Ecto neural progenitor cell (in vitro differentiated cells): ENCODE measurements at regions not wholly inside any gene's neighbourhood (a gene's known extent, or its start where the extent isn't known, plus 50 kb on each side); places are given as distances from the start of the nearest gene placed in this dataset.

Source experiments
- DNase-seq: peaks from one replicate; pipeline ENCODE4 v3.0.0-alpha.2; 2018; ENCODE audit warnings: low spot score

DNA sequence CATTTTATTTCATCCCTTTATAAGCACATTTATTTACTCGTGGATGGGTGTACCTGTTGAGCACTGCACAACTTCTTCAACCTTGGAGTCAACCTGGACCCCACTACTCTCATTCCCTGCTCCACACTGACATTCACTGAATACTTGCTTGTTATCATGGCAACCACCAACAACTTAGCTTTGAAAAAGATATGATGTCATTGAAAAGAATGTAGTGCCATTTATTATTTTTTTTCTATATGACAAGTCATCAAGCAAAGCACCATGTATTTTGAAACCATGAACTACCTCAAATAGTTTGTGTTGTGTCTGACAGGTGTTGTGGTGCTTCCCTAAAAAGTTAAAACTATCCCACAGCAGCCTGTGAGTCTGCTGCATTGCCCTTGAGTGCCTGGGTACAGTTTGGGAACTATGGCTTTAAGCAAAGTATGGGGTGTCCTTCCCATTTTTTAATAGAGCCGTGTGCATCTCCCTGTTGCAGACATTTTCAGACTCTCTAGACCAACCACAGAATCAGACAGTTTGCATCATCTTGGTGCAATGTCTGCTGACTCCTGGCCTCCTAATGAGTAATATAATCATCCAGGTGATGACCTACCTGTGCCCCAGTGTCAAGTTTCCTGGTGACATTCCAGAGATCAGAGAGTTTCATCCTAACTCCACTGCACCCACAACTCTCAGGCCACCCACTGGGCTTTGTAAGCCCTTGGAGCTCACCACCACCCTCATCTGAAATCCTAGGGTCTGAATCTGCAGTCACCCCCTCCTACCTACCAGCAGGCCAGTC, 339.7 kb upstream of the PROX1 start:
- no peak for DNase-seq

DNA sequence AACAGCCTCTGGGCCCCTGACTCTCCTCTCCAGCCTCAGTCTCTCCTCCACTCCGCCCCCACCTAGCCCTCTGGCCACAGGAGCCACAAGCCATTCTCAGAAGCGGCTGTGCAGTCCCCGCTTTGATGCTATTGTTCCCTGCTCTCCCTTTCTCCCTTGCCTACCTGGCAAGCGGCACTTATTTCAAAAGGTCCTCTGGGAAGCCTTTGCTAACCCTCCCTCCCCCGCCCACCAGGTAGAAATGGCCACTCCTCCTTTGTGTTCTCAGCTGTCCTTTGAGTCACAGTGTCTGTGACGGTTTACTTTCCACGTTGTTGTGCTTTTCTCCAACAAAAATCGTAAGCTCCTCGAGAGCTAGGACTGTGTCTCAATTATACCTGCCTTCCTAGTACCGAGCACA, 338.4 kb upstream of the PROX1 start:
- DNase-seq: no peak

DNA sequence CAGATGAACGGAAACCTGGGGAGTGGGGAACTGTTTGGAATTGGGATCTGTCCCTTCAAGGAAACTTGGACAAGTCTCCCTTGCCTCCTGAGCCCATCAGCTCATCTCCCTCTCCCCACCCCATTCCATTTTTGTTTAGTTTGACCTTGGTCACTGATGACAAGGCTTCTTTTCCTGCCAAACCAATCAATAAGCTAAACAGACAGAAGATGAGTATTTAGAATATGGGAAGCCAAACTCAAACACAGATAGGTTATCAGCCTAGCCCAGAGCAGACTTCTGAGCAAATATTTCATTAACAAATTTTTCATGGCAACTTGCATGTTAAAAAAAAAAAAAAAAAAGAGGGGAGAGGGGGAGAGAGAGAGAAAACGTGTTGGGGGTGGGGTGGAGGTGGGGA, 337.2 kb upstream of the PROX1 start:
- DNase-seq: no peak

DNA sequence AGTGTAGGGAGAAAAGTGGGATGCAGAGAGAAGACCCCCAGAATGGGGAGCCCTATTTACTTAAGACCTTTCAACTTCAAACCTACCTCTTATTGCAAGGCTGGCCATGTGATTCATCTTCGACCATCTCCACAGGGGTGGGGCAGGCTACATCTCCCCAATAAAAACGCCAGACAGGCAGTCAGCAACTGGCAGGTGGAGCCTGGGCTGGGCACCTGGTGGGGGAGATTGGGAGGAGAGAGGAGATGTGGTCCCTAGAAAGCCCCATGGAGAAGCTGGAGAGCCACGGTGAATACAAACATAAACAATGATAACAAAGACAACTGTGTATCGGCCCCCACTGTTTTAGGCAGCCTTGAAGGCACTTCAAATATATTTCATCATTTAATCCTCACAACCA, 336.7 kb upstream of the PROX1 start:
- no peak for DNase-seq

DNA sequence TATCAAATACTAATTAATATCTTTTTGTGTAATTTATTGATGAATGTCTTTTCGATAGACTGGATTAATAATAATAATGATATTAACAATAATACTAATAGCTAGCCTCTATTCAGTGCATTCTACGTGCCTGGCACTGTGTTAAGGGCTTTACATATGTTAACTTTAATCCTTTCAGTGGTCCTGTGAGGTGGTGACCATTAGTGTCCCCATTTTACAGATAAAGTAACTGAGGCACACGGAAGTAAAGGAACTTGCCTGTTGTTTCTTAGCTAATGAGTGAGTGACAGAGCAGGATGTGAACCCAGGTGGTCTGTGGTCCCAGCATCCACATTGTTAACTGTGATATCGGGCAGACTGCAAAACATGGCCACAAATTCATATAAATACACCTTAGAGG, 335.7 kb upstream of the PROX1 start:
- DNase-seq: no peak

DNA sequence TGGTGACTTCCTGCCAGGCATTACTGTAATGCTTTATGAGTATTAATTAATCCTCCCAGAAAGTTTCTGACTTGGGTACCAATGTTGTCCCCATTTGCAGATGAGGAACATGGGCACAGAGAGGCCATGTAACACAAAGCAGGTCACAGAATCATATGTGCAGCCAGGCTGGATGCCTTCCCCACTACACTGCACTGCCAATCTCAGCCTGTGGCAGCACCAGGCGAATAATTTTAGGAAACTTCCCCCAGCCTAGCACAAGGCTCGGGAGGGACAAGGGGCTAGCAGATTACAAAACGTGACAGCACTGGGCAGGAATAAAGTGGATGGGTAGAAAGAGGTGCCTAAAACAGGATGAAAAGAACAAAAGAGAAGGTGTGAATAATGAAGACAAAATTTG, 331.7 kb upstream of the PROX1 start:
- no peak for DNase-seq

DNA sequence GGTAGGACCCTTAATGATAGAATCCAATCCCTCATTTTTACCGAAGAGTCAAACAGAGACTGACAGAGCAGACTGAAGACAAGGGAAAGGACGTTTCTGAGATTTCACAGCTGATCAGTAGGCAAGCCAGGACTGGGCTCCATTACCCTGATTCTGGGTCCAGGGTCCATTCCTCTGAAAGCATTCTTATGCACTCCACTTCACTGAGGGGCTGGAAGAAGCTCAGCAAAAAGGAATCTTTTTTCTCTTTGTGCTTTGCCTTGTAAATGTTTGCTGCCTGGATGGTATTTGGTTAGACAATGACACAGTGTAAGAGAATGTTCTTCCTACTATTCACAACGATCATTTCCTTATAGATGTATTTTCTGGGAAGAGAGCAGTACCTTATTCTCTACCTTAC, 331.3 kb upstream of the PROX1 start:
- no peak for DNase-seq

DNA sequence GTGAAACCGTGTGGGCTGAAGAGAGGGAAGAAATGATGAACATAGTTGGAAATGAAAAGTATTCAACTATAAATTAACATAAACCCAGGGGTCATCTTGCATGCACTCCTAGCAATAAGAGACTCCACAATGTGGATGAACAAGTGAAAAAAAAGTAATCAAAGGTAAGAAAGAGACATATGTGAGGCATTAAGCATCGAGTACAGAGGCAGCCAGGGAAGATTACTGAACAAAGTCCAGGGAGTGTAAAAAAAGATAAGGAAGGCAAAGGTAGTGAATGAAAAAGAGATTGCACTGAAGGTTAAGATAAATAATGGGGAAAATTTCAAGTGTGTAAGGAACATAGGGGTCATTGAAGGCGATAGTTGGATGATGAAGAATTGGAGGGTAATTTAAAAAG, 330.8 kb upstream of the PROX1 start:
- no peak for DNase-seq

DNA sequence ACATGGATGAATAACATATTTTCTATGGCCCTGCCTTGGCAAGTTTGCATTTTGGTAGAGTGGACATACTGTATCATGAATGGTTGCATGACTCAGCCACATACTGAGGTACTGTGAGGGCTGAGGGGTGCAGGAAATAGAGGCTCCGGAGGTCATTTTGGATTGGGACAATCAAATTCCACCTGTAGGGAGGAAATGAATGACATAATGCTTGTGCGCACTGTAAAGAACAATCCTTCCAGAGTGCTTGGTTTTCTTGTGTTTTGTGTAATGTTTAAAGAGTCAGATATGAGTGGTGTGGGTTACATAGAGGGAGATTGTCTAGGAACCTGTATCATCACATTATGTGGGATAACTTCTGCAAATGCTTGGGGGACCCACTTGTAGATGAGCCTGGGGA, 329.9 kb upstream of the PROX1 start:
- DNase-seq: no peak

DNA sequence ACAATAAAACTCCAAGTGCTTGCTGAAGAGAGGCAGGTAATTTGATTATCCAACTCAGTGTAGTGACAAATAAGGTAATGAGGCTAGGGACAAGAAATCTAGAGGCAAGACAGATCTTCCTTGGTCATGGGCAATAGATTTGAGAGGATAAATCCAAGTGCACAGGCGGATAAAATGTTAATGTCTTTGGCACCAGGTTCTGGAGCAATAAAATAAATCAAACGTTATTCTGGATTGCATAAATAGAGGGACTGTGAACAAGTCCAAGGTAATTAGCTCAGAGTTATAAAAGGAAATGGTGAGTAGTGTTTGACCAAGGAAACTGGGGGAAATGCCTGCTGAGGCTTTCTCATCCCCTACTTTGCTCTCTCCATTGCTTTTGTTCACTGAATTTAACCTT, 329.3 kb upstream of the PROX1 start:
- DNase-seq: no peak

DNA sequence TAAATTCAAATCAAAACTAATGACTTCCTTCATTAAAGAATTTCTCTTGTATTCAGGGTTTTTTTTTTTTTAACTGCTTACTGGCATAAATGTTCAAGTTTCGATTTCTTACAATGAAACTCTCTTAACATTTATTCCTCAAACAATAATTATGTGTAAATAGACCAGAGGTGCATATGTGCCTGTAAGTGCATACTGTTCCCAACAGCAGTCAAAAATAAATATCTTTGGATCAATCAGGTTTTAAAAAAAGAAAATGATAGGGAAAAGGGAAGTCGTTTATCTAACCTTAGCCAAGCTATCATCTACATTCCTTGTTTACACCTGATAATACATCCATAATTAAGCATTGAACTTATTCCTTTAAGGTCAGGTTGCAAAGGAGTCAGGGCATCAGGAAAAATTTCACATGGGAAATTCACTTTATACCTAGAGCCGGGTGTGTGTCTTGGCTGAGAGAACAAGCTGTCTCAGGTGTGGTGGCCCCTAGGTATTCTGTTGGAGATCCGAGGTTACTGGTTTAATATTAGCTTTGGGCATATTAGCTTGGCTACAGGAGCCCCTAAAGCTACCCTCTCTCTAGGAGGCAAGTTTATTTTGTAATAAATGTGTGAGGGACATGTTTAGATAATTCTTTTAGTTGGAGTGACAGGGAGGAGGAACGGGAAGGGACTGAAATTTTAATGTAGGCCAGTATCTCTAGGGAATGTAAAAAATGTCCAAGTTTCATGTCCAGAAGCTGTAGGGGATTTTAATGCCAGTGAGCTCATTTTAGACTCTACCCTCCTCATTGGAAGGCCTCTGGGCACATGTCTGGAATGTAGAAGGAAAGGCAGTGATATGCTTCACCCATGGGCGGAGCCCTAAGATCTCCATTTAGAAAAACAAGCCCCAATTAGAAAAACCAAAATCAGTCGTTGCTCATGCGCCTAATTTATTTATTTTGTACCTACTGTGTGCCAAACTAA, 327.9 kb upstream of the PROX1 start:
- no peak for DNase-seq

DNA sequence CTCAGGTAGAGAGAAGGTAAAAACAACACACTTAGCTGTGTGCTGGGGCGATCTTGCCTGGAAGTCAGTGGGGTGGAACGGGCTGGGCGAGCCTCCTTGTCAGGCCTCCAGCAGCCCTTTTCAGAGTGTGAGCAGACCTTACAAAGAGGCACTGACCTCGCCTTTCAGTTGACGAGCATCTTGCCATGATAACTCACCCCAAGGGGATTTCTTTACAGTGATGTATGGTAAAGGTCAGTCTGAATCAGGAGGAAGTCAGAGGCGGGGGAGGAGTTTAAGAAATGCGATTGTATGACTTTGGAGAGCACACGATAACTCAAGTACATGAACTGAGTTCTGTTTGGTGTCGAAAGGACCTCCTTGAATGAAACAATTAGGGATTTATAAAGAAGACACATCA, 326.5 kb upstream of the PROX1 start:
- DNase-seq: no peak

DNA sequence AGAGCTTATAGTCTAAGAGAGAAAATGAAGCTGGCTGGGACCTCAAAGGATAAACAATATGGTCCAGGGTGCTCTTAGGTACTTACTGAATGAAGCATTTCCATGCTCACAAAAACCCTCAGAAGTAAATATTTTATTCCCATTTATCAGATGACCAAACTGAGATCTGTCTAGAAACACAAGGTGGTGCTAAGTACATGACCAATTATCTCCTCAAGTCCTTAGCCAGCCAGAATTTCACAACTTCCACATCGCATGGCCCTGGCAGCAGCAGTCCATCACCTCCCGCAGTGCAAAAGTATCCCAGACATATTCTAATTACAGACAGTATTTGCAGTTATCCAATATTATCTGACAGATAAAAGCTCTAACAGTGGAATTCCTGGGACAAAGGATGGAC, 321.7 kb upstream of the PROX1 start:
- no peak for DNase-seq

DNA sequence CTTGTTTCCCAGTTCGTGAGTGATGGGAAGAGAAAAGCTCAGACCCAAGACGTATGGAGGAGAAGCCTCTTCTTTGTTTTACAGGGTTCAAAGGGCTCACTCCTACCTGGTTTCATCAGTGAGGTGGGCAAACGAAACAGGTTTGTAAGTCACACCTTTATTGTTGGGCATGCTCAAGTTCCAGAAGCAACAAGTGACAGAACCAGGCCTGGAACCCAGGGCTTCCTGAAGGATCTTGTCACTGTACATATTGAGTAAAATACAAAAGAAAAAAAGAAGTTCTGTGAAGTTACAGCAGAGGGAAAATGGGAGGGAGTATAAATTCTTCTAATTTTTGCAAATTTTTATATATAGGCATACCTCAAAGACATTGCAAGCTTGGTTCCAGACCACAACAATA, 320.9 kb upstream of the PROX1 start:
- no peak for DNase-seq

DNA sequence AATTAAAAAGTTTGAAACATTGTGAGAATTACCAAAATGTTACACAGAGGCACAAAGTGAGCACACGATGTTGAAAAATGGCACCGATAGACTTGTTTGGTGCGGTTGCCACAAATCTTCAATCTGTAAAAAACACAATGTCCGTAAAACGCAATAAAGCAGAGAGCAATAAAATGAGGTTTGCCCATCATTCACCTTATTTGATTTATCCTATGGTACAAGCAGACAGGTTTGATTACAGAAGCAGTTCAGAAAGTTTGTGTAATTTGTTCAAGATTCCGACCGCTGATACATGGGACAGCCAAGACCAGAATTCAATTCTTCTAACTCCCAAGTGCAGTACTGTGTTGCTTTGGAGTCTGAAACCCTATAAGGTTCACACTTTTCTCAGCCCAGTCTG, 318.3 kb upstream of the PROX1 start:
- peak; percentile 1 for DNase-seq

DNA sequence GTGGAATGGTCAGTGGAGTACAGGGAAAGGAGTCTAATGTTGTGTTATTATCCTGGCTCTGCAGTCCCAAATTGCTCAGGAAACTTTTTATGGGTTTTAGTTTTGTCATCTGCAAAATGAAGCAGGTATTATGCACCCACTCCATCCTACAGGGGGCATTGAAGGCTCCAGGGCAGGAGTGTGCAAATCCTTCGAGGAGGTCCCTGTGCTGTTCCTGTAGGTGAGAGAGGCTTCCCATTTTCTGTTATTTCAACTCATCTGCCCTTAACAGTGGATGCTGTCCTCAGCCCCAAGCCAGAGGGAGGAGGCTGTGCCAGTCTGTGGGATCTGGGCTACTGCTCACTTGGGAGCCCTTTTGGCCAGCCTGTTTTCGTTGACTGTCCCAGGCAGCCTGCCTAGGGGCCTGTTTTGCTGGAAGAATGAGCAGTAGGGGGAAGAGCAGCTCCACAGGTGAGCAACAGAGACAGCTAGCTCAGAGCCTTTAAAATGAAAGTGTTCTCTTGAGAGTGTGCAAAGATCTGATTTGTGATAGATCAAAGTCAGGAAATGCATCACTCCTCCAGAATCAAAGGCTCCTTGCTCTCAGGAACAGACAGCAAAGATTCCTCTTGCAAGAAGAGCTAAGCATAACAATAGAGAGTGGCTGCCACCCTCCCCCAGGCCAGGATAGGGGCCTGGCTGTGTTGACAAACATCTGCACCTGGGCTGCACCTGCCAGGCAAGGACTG, 317.6 kb upstream of the PROX1 start:
- DNase-seq: no peak

DNA sequence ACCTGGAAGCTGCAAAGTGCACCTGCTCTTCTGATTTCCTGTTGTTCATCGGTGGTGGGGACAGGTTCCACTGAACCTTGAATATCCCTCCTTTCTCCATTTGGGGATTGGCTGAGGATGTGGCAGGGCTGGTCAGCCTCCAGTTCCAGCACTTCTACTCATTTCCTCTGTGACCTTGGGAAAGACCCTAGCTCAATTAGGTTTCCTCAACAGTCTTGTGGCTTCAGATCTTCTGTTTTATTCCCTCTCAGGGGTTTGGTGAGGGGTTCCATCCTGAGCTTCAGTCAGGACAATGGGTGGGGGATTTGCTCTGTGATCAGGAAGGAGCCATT, 317.1 kb upstream of the PROX1 start:
- no peak for DNase-seq

DNA sequence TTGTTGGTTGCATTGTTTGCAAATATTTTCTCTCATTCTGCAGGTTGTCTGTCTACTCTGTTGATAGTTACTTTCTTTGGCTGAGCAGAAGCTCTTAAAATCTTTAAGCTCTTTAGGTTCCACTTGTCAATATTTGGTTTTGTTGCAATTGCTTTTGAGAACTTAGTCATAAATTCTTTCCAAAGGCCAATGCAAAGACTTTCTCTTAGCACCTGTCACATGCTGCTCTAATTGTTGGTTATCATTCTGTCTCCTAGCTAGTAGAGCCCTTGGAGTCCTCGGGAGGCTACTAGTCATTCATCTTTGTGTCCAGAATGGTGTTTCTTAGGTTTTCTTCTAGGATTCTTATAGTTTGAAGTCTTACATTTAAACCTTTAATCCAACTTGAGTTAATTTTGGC, 312.7 kb upstream of the PROX1 start:
- DNase-seq: no peak

DNA sequence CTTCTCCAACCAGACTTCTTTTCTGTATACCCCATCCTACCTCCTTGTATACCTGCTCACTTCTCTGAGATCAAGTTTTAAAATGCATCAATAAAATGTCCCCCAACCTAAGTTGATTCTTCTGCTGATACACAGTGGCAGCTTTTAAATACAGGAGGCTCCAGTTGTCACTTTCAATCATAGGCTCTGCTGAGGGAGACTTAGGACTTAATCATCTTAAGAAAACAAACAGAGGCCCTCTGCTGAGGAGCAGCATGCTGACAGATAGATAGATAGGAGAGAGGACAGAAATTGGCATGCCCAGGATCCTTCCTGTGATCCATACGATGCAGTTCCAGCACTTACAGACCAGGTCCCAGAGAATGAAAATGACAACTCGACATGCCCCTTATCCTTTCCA, 311.0 kb upstream of the PROX1 start:
- DNase-seq: no peak

DNA sequence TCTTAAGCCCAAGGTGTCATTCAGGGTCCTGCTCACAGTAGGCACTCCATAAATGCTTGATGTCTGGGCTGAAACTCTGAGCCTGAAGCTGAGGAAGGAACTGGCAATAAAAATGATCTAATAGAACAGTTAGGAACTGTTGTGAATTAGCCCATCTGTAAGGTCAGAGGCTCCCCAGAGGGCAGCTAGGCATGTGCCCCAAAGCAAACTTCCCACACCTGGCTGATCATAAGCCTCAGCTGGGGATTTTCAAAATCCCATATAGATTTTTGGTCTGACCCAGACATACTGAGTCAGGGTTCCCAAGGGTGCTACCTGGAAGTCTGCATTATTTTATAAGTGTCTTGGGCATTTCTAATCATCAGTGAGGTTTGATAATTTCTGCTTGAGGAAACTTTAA, 309.4 kb upstream of the PROX1 start:
- DNase-seq: no peak

DNA sequence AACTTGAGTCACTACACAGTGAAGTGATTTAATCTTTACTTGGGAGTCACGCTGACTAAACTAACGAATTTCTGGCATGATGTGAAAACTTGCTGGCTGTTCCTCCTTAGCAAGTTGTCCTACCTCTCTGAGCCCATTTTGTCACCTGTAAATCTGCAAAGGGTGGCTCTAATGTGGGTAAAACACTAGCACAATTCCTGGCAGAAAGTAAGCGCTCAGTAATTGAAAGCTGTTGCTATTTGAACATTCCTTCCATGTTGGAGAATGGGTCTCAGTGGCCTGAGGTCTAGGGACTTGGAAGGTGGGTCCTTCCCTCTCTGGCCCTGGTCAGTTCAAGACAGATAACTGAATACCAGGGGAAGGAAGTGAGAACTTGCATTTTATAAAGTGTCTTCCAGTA, 309.0 kb upstream of the PROX1 start:
- DNase-seq: no peak

DNA sequence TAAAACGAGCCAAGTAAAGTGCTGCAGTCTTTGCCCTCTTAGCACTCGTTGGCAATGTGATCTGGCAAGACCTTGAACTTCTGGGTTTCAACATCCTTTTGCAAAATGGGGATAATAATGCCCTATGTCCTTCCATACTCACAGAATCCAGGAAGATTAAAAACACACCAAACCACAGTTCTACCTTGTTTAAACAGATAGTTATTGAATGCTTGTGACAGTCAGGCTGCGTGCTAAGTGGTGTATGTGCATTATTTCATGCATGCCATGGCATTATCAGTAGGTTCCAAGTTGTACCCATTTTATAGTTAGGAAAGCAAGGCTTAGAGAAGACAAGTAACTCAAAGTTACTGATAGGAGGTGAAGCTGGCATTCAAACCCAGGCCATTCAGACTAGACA, 308.6 kb upstream of the PROX1 start:
- DNase-seq: no peak
